DMS153 (cell line): ENCODE measurements at regions not wholly inside any gene's neighbourhood (a gene's known extent, or its start where the extent isn't known, plus 50 kb on each side); places are given as distances from the start of the nearest gene placed in this dataset.

Experiments
- DNase-seq: peaks from one replicate; lab custom pipeline; 2025; lab: John Stamatoyannopoulos, UW

DNA sequence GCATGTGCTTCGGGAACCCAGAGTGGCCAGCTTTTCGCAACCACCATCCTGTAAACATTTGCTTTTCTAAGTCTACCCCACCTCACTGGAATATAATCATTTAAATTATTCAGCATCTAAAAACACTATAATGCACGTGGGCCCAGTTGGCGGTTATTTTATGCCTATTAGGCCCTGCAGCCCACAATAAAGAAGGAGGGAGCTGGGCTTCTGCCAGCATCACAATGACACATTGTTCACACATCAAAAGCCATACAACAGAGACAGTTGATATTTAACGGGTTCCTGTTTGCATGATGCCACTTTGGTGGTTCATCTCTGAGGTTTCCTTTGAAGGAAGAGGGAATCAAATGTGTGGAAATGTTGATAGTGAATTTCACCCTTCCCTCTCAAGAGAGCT is 916.0 kb upstream of the CELF4 start:
- peak; percentile 51 for DNase-seq

DNA sequence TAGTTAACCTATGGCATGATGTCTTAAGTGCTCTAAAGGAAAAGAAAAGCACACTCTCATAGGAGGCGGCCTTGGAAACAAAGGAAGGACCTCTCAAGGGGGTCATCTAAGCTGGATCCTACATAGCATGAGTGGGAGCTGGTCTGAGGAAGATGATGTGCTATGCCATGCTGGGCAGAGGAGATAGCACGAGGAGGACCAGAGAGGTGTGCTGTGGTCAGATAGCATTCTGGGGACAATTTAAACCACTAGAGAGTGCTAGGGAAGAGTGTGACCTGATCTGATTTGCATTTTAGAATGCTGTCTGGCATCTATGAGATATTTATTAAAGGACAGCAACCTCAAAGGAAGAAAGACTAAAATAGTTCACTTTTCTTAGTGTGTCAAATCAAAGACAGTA is 910.1 kb upstream of the CELF4 start:
- DNase-seq: no peak

DNA sequence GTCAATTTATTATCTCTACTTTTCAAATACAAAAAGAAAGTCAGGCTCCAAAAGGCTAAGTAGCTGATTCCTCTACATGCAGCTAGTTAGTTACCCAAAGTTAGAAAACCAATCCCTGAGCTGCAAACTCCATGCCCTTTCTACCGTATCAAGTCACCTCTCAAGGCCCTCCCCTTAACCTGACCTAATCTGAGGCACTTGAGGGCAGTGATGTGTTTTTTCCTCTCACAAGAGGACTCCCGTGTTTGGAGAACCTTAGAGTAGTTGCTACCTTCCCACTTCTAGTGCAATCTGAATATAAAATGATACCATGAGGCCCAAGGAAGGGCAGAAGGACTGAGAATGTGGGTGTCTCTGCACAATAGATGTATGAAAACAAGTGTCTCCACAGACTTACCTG is 907.9 kb upstream of the CELF4 start:
- no peak for DNase-seq

DNA sequence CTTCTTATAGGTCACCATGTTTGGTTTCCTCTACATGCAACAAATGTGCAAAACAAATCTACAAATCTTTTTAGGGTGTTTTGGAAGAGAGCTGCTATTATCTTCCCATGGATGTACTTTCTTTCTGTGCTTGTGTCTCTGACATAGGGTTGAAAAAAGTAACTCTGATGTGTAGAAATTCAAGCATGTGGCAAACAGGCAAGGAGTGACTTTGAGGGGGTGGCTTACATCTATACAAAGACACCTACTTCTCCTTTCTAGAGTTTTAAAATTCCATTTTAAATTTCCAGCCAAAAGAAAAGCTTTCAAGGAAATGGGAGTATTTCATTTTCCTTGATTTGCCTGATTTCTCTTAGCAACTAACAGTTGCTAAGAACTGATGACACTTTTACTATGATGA is 904.8 kb upstream of the CELF4 start:
- no peak for DNase-seq

- no peak for DNase-seq
These were observed 900.8 kb upstream of the CELF4 start for GRCh38 chr18:38466426-38466825.

DNA sequence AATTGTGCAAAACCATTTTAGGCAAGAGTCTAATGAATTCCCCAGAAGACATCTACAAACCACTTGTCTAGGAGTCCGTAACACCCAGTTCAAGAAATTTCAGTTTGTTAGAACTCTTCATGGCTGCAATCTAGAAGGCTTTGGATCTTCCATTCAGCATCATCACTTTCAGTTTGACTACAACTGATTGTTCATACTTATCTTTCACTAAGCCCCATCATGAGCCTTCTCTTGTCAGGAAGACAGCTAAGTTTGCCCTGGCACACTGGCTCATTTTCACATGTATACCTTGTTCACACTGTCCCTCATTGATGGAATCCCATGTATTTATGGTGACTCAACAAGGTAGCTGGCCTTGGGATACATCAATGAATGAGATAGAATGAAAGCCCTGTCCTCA is 898.4 kb upstream of the CELF4 start:
- no peak for DNase-seq

GRCh38 chr18:38460657-38461056 is 895.1 kb upstream of the CELF4 start:
- no peak for DNase-seq

GRCh38 chr18:38459131-38459994 is 893.8 kb upstream of the CELF4 start:
- no peak for DNase-seq

GRCh38 chr18:38458698-38459097 is 893.1 kb upstream of the CELF4 start:
- no peak for DNase-seq

DNA sequence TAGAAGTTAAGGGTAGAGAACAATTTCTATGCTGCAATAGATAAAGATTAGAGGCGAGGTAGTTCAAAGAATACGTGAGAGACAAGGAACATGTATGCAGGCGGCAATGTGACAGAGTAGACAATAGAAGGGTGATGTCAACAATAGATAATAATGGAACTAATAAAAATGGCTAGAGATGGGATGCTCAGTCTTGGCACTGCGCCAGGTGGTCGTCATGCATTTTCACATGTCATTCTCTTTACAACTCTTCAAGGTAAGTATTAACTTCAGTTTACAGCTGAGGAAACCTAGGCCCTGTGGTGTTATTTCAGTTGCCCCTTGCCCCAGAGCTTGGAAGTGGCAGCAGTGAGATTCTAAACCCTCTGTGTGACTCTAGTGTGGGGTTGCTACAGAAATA is 890.7 kb upstream of the CELF4 start:
- DNase-seq: no peak

GRCh38 chr18:38454764-38455469 is 889.3 kb upstream of the CELF4 start:
- no peak for DNase-seq

DNA sequence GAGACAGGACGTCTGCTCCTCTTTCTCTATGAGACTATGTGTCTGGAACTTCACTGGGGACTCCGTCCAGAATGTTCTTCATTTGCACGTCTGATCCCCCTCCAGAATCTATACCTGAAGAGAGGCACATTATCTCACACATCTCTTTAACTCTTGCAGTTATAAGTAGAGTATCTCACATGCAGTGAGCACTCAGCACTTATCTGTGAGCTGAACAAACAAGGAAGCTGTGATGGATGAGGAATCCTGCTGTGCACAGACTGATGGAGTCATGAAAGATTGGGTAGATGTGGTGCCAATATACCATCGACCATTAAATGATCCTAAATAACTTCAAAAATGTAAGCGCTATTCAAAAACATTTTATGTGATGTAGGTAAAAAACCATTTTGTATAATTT is 888.3 kb upstream of the CELF4 start:
- peak; percentile 49 for DNase-seq

- DNase-seq: no peak
These were observed 885.3 kb upstream of the CELF4 start for GRCh38 chr18:38450876-38451275.

- no peak for DNase-seq
These were observed 880.2 kb upstream of the CELF4 start for GRCh38 chr18:38445804-38446145.

- no peak for DNase-seq
These were observed 879.6 kb upstream of the CELF4 start for GRCh38 chr18:38444971-38445803.

DNA sequence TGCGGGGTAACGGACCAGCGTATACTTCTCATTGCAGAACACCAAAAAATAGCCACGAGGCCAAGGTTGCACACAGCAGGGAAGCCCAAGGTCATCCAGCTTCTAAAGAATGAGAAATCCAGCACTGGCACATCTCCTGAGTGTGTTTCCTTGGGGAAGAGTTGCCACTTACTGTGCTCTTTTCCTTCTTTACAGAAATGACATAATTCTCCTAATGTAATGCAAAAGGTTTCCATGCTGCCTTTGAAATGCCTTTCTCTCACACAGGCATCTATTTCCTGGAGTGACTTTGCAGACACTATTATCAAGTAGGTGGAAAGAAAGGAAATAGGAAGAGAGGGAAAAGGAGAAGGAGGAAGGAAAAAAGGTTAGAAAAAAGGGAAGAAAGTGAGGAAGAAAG is 862.1 kb upstream of the CELF4 start:
- DNase-seq: no peak

DNA sequence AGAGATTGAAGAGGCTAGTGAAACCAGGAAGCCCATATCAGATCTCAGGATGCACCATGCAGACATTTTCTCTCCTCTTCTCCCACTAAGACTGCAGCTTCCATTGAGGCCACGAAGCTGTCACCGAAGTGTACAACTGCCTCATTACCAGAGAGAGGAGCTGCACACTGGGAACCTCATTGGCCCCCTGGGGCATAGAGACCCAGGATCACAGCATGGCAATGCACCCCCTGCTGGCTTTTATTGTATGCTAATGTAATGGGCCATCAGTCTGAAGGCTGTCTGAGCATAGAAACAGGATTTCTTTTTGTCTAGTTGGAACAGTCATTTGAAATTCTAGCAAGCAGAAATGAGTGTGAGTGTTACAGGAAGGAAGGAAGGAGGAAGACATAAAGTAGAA is 861.6 kb upstream of the CELF4 start:
- peak; percentile 70 for DNase-seq

- DNase-seq: no peak
These were observed 856.4 kb upstream of the CELF4 start for GRCh38 chr18:38421872-38422615.

DNA sequence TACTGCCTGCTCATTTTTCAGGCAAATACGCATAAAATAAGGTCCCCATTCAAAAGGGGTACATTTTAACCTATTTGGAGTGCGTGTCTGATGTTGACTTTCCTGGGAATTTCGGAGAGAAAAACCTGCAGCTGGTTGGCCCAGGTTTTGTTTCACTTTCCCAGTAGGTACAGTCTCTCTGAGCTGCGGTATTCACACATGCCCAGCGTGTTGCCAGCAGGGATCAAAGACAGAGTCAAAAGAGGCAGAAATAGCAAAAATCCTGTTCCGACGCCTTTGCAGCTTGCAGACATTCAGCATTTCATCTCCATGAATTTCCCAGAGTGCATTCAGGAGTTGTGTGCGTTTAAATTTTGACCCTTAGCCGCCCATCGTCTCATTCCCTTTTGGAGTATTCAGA is 855.4 kb upstream of the CELF4 start:
- no peak for DNase-seq

DNA sequence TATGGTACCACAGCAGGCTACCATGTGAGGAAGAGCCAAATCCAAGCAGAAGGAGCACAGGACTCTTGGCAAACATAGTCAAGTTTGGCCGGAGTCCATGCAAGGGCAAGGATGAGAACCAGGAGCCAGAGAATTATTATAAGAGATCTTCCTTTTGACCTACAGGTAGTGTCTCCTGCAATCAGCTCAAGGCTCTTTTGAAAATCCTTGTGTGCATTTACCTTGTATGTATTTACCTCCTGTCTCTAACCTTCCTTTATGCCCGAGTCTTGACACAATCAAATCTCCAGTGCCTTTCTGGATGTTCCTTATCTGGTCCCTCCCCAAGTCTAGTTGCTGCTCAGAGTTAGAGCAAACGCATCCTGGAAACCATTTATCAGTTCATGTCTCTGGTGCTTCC is 855.0 kb upstream of the CELF4 start:
- no peak for DNase-seq

GRCh38 chr18:38415811-38416210 is 850.2 kb upstream of the CELF4 start:
- DNase-seq: no peak

DNA sequence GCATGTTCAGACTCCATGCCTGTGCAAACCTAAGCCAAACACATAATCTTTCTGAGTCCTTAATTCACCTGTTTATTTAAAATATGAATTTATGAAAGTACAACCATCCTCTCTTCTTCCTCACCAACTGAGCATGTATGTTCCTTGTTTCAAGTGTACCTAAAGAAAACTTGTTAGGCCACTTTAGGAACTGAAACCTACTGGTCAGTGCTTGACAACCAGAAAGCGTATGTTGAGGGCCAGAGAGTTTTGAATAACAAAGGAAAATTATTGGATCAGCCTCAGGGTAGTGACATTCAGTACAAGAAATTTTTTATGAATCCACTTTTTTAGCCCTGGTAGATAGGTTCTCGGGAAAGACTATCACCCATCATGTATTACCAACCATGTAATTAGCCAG is 847.6 kb upstream of the CELF4 start:
- DNase-seq: no peak
